Neuronal stem cell (in vitro differentiated cells): ENCODE measurements at regions not wholly inside any gene's neighbourhood (a gene's known extent, or its start where the extent isn't known, plus 50 kb on each side); places are given as distances from the start of the nearest gene placed in this dataset.

Source experiments
- DNase-seq: peaks from one replicate; pipeline ENCODE4 v3.0.0-alpha.2; 2013; ENCODE audit warnings: low spot score
- H2AFZ ChIP-seq: one replicate; pipeline ENCODE4 v1.6.1; 2013; ENCODE audit warnings: mild to moderate bottlenecking, low read length, inconsistent platforms
- H2AK5ac ChIP-seq: 2 replicates; pipeline ENCODE4 v1.6.1; 2013; ENCODE audit warnings: low read depth, mild to moderate bottlenecking, inconsistent platforms, low read length, moderate library complexity, mixed read lengths
- H2BK120ac ChIP-seq: 2 replicates; pipeline ENCODE4 v1.6.1; 2013; ENCODE audit warnings: low read depth, mild to moderate bottlenecking, inconsistent platforms, low read length, moderate library complexity, mixed read lengths
- H2BK12ac ChIP-seq: one replicate; pipeline ENCODE4 v1.6.1; 2013; ENCODE audit warnings: low read length, inconsistent platforms
- H2BK15ac ChIP-seq: 2 replicates; pipeline ENCODE4 v1.6.1; 2013; ENCODE audit warnings: mild to moderate bottlenecking, low read length, inconsistent platforms, mixed read lengths
- H2BK5ac ChIP-seq: one replicate; pipeline ENCODE4 v1.6.1; 2013; ENCODE audit warnings: inconsistent platforms, mild to moderate bottlenecking, low read length, moderate library complexity
- H3K14ac ChIP-seq: one replicate; pipeline ENCODE4 v1.6.1; 2013; ENCODE audit warnings: low read length, inconsistent platforms
- H3K18ac ChIP-seq: 2 replicates; pipeline ENCODE4 v1.6.1; 2013; ENCODE audit warnings: low read length, inconsistent platforms
- H3K23ac ChIP-seq: 2 replicates; pipeline ENCODE4 v1.6.1; 2013; ENCODE audit warnings: low read depth, mild to moderate bottlenecking, mixed read lengths, low read length, inconsistent platforms; ENCODE audit not compliant: poor library complexity
- H3K27ac ChIP-seq: replicated peaks from 3 replicates; pipeline ENCODE4 v1.5.1; 2013; ENCODE audit warnings: low read length, inconsistent platforms
- H3K27me3 ChIP-seq, 3 experiments: 2 replicates each; pipeline ENCODE4 v1.6.1; 2013; ENCODE audit warnings: low read length in 3 of 3, mild to moderate bottlenecking in 2 of 3, inconsistent platforms in 1 of 3, low read depth in 1 of 3, mixed read lengths in 1 of 3, moderate library complexity in 1 of 3; ENCODE audit not compliant: control insufficient read depth in 3 of 3, insufficient read depth in 3 of 3
- H3K36me3 ChIP-seq, 2 donors: replicated peaks in 1 of 2; 2 replicates each; pipeline ENCODE4 v1.6.1; 2013; ENCODE audit warnings: low read length in 2 of 2; ENCODE audit not compliant: control insufficient read depth in 2 of 2, insufficient read depth in 2 of 2
- H3K4ac ChIP-seq: 2 replicates; pipeline ENCODE4 v1.6.1; 2013; ENCODE audit warnings: inconsistent platforms, mild to moderate bottlenecking, low read length, moderate library complexity
- H3K4me1 ChIP-seq, 2 donors: 1 replicate in 1 of 2; 2 replicates in 1 of 2; pipeline ENCODE4 v1.6.1; 2013; ENCODE audit warnings: low read length in 2 of 2, low read depth in 1 of 2; ENCODE audit not compliant: control insufficient read depth in 2 of 2, insufficient read depth in 1 of 2
- H3K4me2 ChIP-seq: one replicate; pipeline ENCODE4 v1.6.1; 2013; ENCODE audit warnings: mild to moderate bottlenecking, low read length, inconsistent platforms; ENCODE audit not compliant: insufficient read depth, poor library complexity, severe bottlenecking
- H3K4me3 ChIP-seq, 2 donors: 2 replicates each; pipeline ENCODE4 v1.5.1; 2013; ENCODE audit warnings: low read length in 2 of 2, mild to moderate bottlenecking in 2 of 2, inconsistent platforms in 1 of 2, moderate library complexity in 1 of 2
- H3K79me1 ChIP-seq: one replicate; pipeline ENCODE4 v1.6.1; 2013; ENCODE audit warnings: low read depth, mild to moderate bottlenecking, inconsistent platforms, low read length, moderate library complexity
- H3K9ac ChIP-seq: one replicate; pipeline ENCODE4 v1.6.1; 2013; ENCODE audit warnings: mild to moderate bottlenecking, low read depth, low read length, inconsistent platforms; ENCODE audit not compliant: poor library complexity
- H3K9me3 ChIP-seq, 2 donors: replicated peaks in 1 of 2; 2 replicates each; pipeline versions ENCODE3 to v1.6.1; 2013; ENCODE audit warnings: low read length in 2 of 2, mild to moderate bottlenecking in 2 of 2, inconsistent platforms in 1 of 2, low read depth in 1 of 2, mixed read lengths in 1 of 2, moderate library complexity in 1 of 2; ENCODE audit not compliant: control insufficient read depth in 2 of 2, insufficient read depth in 1 of 2
- H4K8ac ChIP-seq: one replicate; pipeline ENCODE4 v1.6.1; 2013; ENCODE audit warnings: low read depth, mild to moderate bottlenecking, inconsistent platforms, low read length, moderate library complexity
- H4K91ac ChIP-seq: one replicate; pipeline ENCODE4 v1.6.1; 2013; ENCODE audit warnings: low read length, low read depth, mild to moderate bottlenecking, inconsistent platforms; ENCODE audit not compliant: poor library complexity
- WGBS, 2 donors: extraction: QIAGEN DNeasy Blood & Tissue Kit; methylation state at CpG; one replicate each; pipeline ENCODE4 v1.1.7; 2013; ENCODE audit warnings: missing lambda C conversion rate in 2 of 2, mixed read lengths in 1 of 2; ENCODE audit not compliant: insufficient read length in 2 of 2, insufficient replicate concordance in 1 of 2; ENCODE audit errors: extremely low coverage in 2 of 2; 5-methylcytosine and 5-hydroxymethylcytosine counted together

GRCh38 chr6:51025082-51025777 is 206.6 kb downstream of the TFAP2B start:
- no peak overlapping the region for H2BK15ac ChIP-seq
- H2BK5ac ChIP-seq = no peak overlapping the region
- H3K4me3 ChIP-seq = no peak overlapping the region
- H3K9ac ChIP-seq = no peak overlapping the region
- H3K79me1 ChIP-seq = no peaks in the 10 kb centered on the region
- H3K4me1 ChIP-seq = no peaks in the 10 kb centered on the region
- H2BK120ac ChIP-seq = no peak overlapping the region
- H3K36me3 ChIP-seq = no peaks in the 10 kb centered on the region
- WGBS, 2 donors = no CpG with 5 or more reads among the region's 18 CpGs
- H3K4me2 ChIP-seq = no peak overlapping the region
- no peak overlapping the region for H3K14ac ChIP-seq
- H4K91ac ChIP-seq = no peak overlapping the region
- H3K27me3 ChIP-seq = no peaks in the 10 kb centered on the region
- no peaks in the 10 kb centered on the region for H3K9me3 ChIP-seq
- DNase-seq = no peak
- H2BK12ac ChIP-seq = no peak overlapping the region
- H2AK5ac ChIP-seq = no peak overlapping the region
- H3K4ac ChIP-seq = no peak overlapping the region
- H3K23ac ChIP-seq = no peak overlapping the region
- no peak overlapping the region for H2AFZ ChIP-seq
- no peak overlapping the region for H4K8ac ChIP-seq
- no peak overlapping the region for H3K27ac ChIP-seq
- no peak overlapping the region for H3K18ac ChIP-seq

DNA sequence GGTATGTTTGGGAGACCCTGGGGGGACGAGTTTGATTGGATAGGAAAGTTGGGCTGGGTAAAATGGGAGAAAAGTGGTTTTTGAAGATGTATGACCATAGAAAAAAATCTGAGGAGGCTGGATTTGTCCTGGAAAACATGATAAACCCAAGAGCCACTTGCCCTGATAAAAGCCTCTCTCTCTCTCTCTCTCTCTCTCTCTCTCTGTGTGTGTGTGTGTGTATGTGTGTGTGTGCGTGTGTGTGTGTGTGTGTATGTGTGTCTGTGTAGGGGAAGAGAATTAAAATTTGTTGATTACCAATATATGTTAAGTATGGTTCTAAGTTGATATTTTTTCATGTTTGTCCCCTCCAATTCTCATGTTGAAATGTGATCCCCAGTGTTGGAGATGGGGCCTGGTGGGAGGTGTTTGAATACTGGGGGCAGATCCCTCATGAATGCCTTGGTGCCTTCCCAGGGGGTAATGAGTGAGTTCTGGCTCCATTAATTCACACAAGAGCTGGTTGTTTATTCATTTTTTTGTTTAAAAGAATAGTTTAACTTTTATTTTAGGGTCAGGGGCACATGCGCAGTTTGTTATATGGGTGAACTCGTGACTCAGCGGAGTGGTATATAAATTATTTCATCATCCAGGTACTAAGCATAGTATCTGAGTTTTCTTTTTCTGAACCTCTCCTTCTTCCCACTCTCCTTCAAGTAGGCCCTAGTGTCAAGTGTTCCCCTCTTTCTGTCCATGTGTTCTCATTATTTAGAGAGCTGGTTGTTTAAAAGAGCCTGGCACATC is 208.8 kb downstream of the TFAP2B start:
- Histone ChIP-seq H3K23ac (no peak overlapping the region), H3K36me3 (no peaks in the 10 kb centered on the region), H2AK5ac (no peak overlapping the region), H2BK120ac (no peak overlapping the region), H3K4me1 (no peaks in the 10 kb centered on the region), H2AFZ (no peak overlapping the region), H3K4me2 (no peak overlapping the region), H3K9me3 (no peaks in the 10 kb centered on the region), H2BK5ac (no peak overlapping the region), H3K4me3 (no peak overlapping the region), H2BK15ac (no peak overlapping the region), H3K4ac (no peak overlapping the region), H3K27me3 (no peaks in the 10 kb centered on the region), H3K14ac (no peak overlapping the region), H4K91ac (no peak overlapping the region), H2BK12ac (no peak overlapping the region), H3K18ac (no peak overlapping the region), H4K8ac (no peak overlapping the region), H3K9ac (no peak overlapping the region), H3K27ac (no peak overlapping the region), H3K79me1 (no peaks in the 10 kb centered on the region)
- WGBS, 2 donors = no CpG with 5 or more reads among the region's 5 CpGs
- DNase-seq = no peak

DNA sequence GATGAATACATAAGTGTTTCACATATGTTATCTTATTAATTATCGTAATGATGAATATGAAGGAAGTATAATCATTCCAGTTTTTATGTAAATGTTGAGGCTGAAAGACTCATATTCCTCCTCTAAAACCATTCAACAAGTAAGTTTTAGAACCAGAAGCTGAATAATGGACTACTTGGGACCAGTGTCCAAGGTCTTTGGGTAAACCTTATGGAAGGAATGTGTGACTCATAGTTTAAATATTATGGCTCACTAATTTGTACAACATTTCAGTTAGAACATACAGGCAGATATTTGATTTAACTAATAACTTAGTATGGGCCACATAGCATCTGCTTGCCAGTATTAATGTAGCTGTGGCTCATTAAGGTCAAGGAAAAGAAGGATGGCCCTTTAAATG is 209.6 kb downstream of the TFAP2B start:
- Histone ChIP-seq H3K36me3 (no peaks in the 10 kb centered on the region), H3K14ac (no peak overlapping the region), H3K27ac (no peak overlapping the region), H2BK5ac (no peak overlapping the region), H3K9ac (no peak overlapping the region), H2BK12ac (no peak overlapping the region), H3K4me1 (no peaks in the 10 kb centered on the region), H3K18ac (no peak overlapping the region), H4K8ac (no peak overlapping the region), H2AK5ac (no peak overlapping the region), H2BK15ac (no peak overlapping the region), H3K79me1 (no peaks in the 10 kb centered on the region), H3K4me2 (no peak overlapping the region), H4K91ac (no peak overlapping the region), H3K23ac (no peak overlapping the region), H3K9me3 (no peaks in the 10 kb centered on the region), H2AFZ (no peak overlapping the region), H3K4me3 (no peak overlapping the region), H3K27me3 (no peaks in the 10 kb centered on the region), H3K4ac (no peak overlapping the region), H2BK120ac (no peak overlapping the region)
- DNase-seq = no peak
- WGBS, 2 donors = no CpG with 5 or more reads among the region's 1 CpG

DNA sequence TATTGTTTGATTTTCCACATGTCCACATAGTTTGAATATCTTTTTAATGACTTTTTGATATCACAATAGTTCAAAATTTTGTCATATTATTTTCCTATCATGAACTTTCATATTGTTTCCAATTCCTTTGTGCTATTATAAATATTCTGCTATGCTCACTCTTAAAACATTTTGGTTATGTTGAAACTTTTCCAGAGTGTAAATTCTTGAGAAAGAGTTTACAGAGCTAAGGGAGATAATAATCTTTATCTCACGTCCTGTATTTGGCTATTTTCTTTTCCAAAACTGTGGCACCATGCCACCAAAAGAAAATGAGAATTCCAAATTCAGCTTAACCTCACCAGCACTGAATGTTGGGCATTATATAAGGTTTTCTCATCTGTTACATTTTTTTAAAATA is 210.9 kb downstream of the TFAP2B start:
- Histone ChIP-seq H4K91ac (no peak overlapping the region), H3K4ac (no peak overlapping the region), H2BK120ac (no peak overlapping the region), H3K9me3 (no peaks in the 10 kb centered on the region), H3K4me1 (no peaks in the 10 kb centered on the region), H3K18ac (no peak overlapping the region), H3K23ac (no peak overlapping the region), H2BK5ac (no peak overlapping the region), H2BK12ac (no peak overlapping the region), H4K8ac (no peak overlapping the region), H3K27ac (no peak overlapping the region), H3K4me3 (no peak overlapping the region), H2AK5ac (no peak overlapping the region), H2BK15ac (no peak overlapping the region), H3K9ac (no peak overlapping the region), H2AFZ (no peak overlapping the region), H3K27me3 (no peaks in the 10 kb centered on the region), H3K36me3 (no peaks in the 10 kb centered on the region), H3K79me1 (no peaks in the 10 kb centered on the region), H3K4me2 (no peak overlapping the region), H3K14ac (no peak overlapping the region)
- no peak for DNase-seq
- WGBS, 2 donors = no CpG with 5 or more reads among the region's 1 CpG
